ENCODE measurements at regions not wholly inside any gene's neighbourhood (a gene's known extent, or its start where the extent isn't known, plus 50 kb on each side); places are given as distances from the start of the nearest gene placed in this dataset.

- ChIA-PET POLR2A (ENCODE audit: unreplicated experiment) (no interaction called here), CTCF (no interaction called here)
- Histone ChIP-seq H3K79me2 (ENCODE audit: low read length) (no peaks in the 10 kb centered on the region), H2AFZ (ENCODE audit: low read length) (no peak overlapping the region), H3K9ac (ENCODE audit: low read length) (no peak overlapping the region), H3K9me3 (ENCODE audit: low read length) (no peaks in the 10 kb centered on the region; the same call in 1 of the 2 replicates), H3F3A (ENCODE audit: low read length, unreplicated experiment) (no peaks in the 10 kb centered on the region), H3K27me3 (ENCODE audit: low read length) (no peaks in the 10 kb centered on the region), H3K4me3 (ENCODE audit: low read length) (no peak overlapping the region), H3K9me2 (replicated peaks; ENCODE audit: low read length) (no peaks in the 10 kb centered on the region), H4K20me1 (ENCODE audit: low read length) (no peaks in the 10 kb centered on the region), H3K4me2 (ENCODE audit: low read length) (no peak overlapping the region), H3K36me3 (ENCODE audit: low read depth, low read length) (no peaks in the 10 kb centered on the region), H3K27ac (ENCODE audit: low read length) (no peak overlapping the region), H3K4me1 (ENCODE audit: insufficient read depth, low read length) (no peaks in the 10 kb centered on the region)
- no peak for ATAC-seq
- no peak for DNase-seq
- TF ChIP-seq EZH2 (IDR thresholded peaks at IDR 0.05; ENCODE audit: low read length, unreplicated experiment) (no peak), EZH2phosphoT487 (IDR thresholded peaks at IDR 0.05; ENCODE audit: borderline replicate concordance, low read length) (no peak), CTCF (conservative IDR thresholded peaks at IDR 0.05; ENCODE audit: low read depth, low read length) (no peak)
- no TSS peak for BruUV-seq (replicated peaks)
- intact Hi-C loops (cut with micrococcal nuclease), result no loop called here
These were observed 279.4 kb downstream of the FAT3 start for GRCh38 chr11:92504004-92504403.

- H4K20me1 ChIP-seq (ENCODE audit: low read length), result no peaks in the 10 kb centered on the region
- H3K4me1 ChIP-seq (ENCODE audit: insufficient read depth, low read length), result no peaks in the 10 kb centered on the region
- BruUV-seq (replicated peaks), result no TSS peak
- TF ChIP-seq EZH2 (IDR thresholded peaks at IDR 0.05; ENCODE audit: low read length, unreplicated experiment), result no peak
- TF ChIP-seq CTCF (conservative IDR thresholded peaks at IDR 0.05; ENCODE audit: low read depth, low read length), result no peak
- TF ChIP-seq EZH2phosphoT487 (IDR thresholded peaks at IDR 0.05; ENCODE audit: borderline replicate concordance, low read length), result no peak
- H3K27me3 ChIP-seq (ENCODE audit: low read length), result no peaks in the 10 kb centered on the region
- H3K27ac ChIP-seq (ENCODE audit: low read length), result no peak overlapping the region
- no peaks in the 10 kb centered on the region; the same call in 1 of the 2 replicates for H3K9me3 ChIP-seq (ENCODE audit: low read length)
- no peak overlapping the region for H2AFZ ChIP-seq (ENCODE audit: low read length)
- no peaks in the 10 kb centered on the region for H3K9me2 ChIP-seq (replicated peaks; ENCODE audit: low read length)
- ChIA-PET POLR2A (ENCODE audit: unreplicated experiment) (no interaction called here), CTCF (no interaction called here)
- intact Hi-C loops (cut with micrococcal nuclease), result no loop called here
- no peak overlapping the region for H3K4me3 ChIP-seq (ENCODE audit: low read length)
- H3F3A ChIP-seq (ENCODE audit: low read length, unreplicated experiment), result no peaks in the 10 kb centered on the region
- no peak overlapping the region for H3K4me2 ChIP-seq (ENCODE audit: low read length)
- DNase-seq, result no peak
- no peak overlapping the region for H3K9ac ChIP-seq (ENCODE audit: low read length)
- no peaks in the 10 kb centered on the region for H3K36me3 ChIP-seq (ENCODE audit: low read depth, low read length)
- H3K79me2 ChIP-seq (ENCODE audit: low read length), result no peaks in the 10 kb centered on the region
- ATAC-seq, result no peak
These were observed 279.9 kb downstream of the FAT3 start for GRCh38 chr11:92504534-92504933.

- no peaks in the 10 kb centered on the region for H3K9me2 ChIP-seq (replicated peaks; ENCODE audit: low read length)
- H3K79me2 ChIP-seq (ENCODE audit: low read length), result no peaks in the 10 kb centered on the region
- H3K4me1 ChIP-seq (ENCODE audit: insufficient read depth, low read length), result no peaks in the 10 kb centered on the region
- DNase-seq (no peak), ATAC-seq (no peak)
- H3K9ac ChIP-seq (ENCODE audit: low read length), result no peak overlapping the region
- no peaks in the 10 kb centered on the region for H3F3A ChIP-seq (ENCODE audit: low read length, unreplicated experiment)
- no peak overlapping the region for H3K4me2 ChIP-seq (ENCODE audit: low read length)
- ChIA-PET POLR2A (ENCODE audit: unreplicated experiment) (no interaction called here), CTCF (no interaction called here)
- H4K20me1 ChIP-seq (ENCODE audit: low read length), result no peaks in the 10 kb centered on the region
- no peaks in the 10 kb centered on the region; the same call in 1 of the 2 replicates for H3K9me3 ChIP-seq (ENCODE audit: low read length)
- intact Hi-C loops (cut with micrococcal nuclease), result no loop called here
- no peaks in the 10 kb centered on the region for H3K36me3 ChIP-seq (ENCODE audit: low read depth, low read length)
- H2AFZ ChIP-seq (ENCODE audit: low read length), result no peak overlapping the region
- H3K27ac ChIP-seq (ENCODE audit: low read length), result no peak overlapping the region
- no peak overlapping the region for H3K4me3 ChIP-seq (ENCODE audit: low read length)
- no peaks in the 10 kb centered on the region for H3K27me3 ChIP-seq (ENCODE audit: low read length)
- no TSS peak for BruUV-seq (replicated peaks)
- no peak for TF ChIP-seq EZH2 (IDR thresholded peaks at IDR 0.05; ENCODE audit: low read length, unreplicated experiment)
- no peak for TF ChIP-seq EZH2phosphoT487 (IDR thresholded peaks at IDR 0.05; ENCODE audit: borderline replicate concordance, low read length)
- TF ChIP-seq CTCF (conservative IDR thresholded peaks at IDR 0.05; ENCODE audit: low read depth, low read length), result no peak
These were observed 281.1 kb downstream of the FAT3 start for GRCh38 chr11:92505689-92506088.
